ENCODE measurements at regions not wholly inside any gene's neighbourhood (a gene's known extent, or its start where the extent isn't known, plus 50 kb on each side); places are given as distances from the start of the nearest gene placed in this dataset.

DNA sequence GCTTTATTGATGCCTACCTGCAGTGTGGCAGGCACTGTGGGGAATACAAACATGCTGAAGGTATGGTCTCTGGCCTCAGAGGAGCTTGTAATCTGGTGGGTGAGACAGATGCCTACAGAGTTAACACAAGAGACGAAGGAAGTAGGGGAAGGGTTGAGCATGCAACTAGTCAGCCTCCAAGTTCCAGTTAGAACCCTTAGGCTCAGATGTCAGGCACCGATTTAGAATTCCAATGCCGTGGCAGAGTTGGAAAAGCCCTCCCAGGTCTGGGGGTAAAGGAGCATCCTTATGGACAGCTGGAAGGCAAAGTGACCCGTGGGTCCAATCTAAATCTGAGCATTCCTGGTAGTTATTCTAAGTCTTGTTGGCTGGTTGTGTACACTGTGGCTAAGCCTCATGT, 132.9 kb upstream of the GJB5 start:
- ChIA-PET POLR2A (no interaction called here), CTCF (no interaction called here)
- H3K27ac ChIP-seq (ENCODE audit: extremely low read depth, low read depth, low read length), result no peak overlapping the region
- no peak overlapping the region for H3K4me3 ChIP-seq (ENCODE audit: low read depth, low read length)
- no peaks in the 10 kb centered on the region for H3K36me3 ChIP-seq (ENCODE audit: control insufficient read depth in 2 of 2, insufficient read depth in 1 of 2, low read length in 2 of 2)
- H3K9me3 ChIP-seq (ENCODE audit: control insufficient read depth, insufficient read depth, low read depth, low read length), result no peaks in the 10 kb centered on the region
- TF ChIP-seq, protein P1, sequence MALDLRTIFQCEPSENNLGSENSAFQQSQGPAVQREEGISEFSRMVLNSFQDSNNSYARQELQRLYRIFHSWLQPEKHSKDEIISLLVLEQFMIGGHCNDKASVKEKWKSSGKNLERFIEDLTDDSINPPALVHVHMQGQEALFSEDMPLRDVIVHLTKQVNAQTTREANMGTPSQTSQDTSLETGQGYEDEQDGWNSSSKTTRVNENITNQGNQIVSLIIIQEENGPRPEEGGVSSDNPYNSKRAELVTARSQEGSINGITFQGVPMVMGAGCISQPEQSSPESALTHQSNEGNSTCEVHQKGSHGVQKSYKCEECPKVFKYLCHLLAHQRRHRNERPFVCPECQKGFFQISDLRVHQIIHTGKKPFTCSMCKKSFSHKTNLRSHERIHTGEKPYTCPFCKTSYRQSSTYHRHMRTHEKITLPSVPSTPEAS (tag by site-specific recombination; IDR thresholded peaks at IDR 0.05), result no peak
- TF ChIP-seq GLI2 (tag by site-specific recombination; IDR thresholded peaks at IDR 0.05; ENCODE audit: borderline replicate concordance, low read depth), result no peak
- peaks cover 4% of the 10 kb centered on the region; the same call in 1 of the 2 replicates for H3K4me1 ChIP-seq (ENCODE audit: control insufficient read depth, insufficient read depth, low read length)

DNA sequence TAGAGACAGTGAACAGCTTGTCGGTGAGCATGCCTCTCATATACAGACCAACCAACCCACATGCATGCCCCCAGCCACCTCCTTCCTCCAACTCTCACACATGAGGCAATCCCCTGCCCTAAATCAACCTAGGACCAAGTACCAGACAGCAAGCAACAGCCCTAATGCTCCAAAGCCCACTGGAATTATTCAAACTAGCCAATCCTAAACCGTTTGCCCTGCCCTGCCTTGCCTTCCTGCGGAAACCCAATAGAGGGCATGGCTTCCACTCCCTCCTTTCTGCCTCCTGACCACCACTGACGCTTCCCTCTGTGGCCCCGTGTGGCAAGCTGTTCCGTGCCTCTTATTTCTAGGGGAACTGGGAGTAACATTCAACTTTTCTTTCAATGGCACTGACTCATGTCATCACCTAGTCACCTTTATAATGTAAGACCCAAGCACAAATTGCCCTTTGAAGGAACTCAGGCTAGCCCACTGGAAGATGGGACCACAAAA, 129.3 kb upstream of the GJB5 start:
- POLR2A ChIA-PET, result no interaction called here
- H3K36me3 ChIP-seq (ENCODE audit: control insufficient read depth in 2 of 2, insufficient read depth in 1 of 2, low read length in 2 of 2), result no peaks in the 10 kb centered on the region
- CTCF ChIA-PET, result interaction anchor here (2.5 kb wide), 1 partner anchor 117 kb away, joined by 7 read pairs; no protein-coding TSS in a partner anchor
- no peak for TF ChIP-seq ZNF621 (tag by site-specific recombination; IDR thresholded peaks at IDR 0.05)
- no peak for TF ChIP-seq BCL11B (tag by site-specific recombination; IDR thresholded peaks at IDR 0.05; ENCODE audit: low read depth)
- no peak for TF ChIP-seq ZNF302 (tag by site-specific recombination; IDR thresholded peaks at IDR 0.05; ENCODE audit: low read depth)
- no peak for TF ChIP-seq EGR2 (tag by site-specific recombination; IDR thresholded peaks at IDR 0.05; ENCODE audit: low read depth)
- no peak for TF ChIP-seq KLF9 (tag by site-specific recombination; IDR thresholded peaks at IDR 0.05; ENCODE audit: low read depth)
- TF ChIP-seq ZNF701 (tag by site-specific recombination; IDR thresholded peaks at IDR 0.05), result no peak
- no peak for TF ChIP-seq ZNF274 (IDR thresholded peaks at IDR 0.05; ENCODE audit: low read length)
- TF ChIP-seq ZNF274 (tag by site-specific recombination; IDR thresholded peaks at IDR 0.05; ENCODE audit: borderline replicate concordance), result no peak
- TF ChIP-seq, protein P2, sequence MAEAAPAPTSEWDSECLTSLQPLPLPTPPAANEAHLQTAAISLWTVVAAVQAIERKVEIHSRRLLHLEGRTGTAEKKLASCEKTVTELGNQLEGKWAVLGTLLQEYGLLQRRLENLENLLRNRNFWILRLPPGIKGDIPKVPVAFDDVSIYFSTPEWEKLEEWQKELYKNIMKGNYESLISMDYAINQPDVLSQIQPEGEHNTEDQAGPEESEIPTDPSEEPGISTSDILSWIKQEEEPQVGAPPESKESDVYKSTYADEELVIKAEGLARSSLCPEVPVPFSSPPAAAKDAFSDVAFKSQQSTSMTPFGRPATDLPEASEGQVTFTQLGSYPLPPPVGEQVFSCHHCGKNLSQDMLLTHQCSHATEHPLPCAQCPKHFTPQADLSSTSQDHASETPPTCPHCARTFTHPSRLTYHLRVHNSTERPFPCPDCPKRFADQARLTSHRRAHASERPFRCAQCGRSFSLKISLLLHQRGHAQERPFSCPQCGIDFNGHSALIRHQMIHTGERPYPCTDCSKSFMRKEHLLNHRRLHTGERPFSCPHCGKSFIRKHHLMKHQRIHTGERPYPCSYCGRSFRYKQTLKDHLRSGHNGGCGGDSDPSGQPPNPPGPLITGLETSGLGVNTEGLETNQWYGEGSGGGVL (tag by site-specific recombination; IDR thresholded peaks at IDR 0.05), result no peak
- no peak for TF ChIP-seq ZNF266 (tag by site-specific recombination; IDR thresholded peaks at IDR 0.05; ENCODE audit: low read depth)
- no peak for TF ChIP-seq GLI4 (tag by site-specific recombination; IDR thresholded peaks at IDR 0.05)
- TF ChIP-seq ZNF132 (tag by site-specific recombination; IDR thresholded peaks at IDR 0.05; ENCODE audit: borderline replicate concordance), result no peak
- TF ChIP-seq ZNF239 (tag by site-specific recombination; IDR thresholded peaks at IDR 0.05), result no peak
- TF ChIP-seq, protein P3, sequence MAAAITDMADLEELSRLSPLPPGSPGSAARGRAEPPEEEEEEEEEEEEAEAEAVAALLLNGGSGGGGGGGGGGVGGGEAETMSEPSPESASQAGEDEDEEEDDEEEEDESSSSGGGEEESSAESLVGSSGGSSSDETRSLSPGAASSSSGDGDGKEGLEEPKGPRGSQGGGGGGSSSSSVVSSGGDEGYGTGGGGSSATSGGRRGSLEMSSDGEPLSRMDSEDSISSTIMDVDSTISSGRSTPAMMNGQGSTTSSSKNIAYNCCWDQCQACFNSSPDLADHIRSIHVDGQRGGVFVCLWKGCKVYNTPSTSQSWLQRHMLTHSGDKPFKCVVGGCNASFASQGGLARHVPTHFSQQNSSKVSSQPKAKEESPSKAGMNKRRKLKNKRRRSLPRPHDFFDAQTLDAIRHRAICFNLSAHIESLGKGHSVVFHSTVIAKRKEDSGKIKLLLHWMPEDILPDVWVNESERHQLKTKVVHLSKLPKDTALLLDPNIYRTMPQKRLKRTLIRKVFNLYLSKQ (tag by site-specific recombination; IDR thresholded peaks at IDR 0.05; ENCODE audit: borderline replicate concordance), result no peak
- TF ChIP-seq SCRT1 (tag by site-specific recombination; IDR thresholded peaks at IDR 0.05; ENCODE audit: borderline replicate concordance), result no peak
- no peak for TF ChIP-seq ZNF521 (tag by site-specific recombination; IDR thresholded peaks at IDR 0.05)
- TF ChIP-seq ZNF623 (tag by site-specific recombination; IDR thresholded peaks at IDR 0.05), result no peak
- TF ChIP-seq ZNF184 (tag by site-specific recombination; IDR thresholded peaks at IDR 0.05), result no peak
- peaks cover 4% of the 10 kb centered on the region; the same call in 1 of the 2 replicates for H3K4me1 ChIP-seq (ENCODE audit: control insufficient read depth, insufficient read depth, low read length)
- no peaks in the 10 kb centered on the region for H3K9me3 ChIP-seq (ENCODE audit: control insufficient read depth, insufficient read depth, low read depth, low read length)
- no peak overlapping the region for H3K4me3 ChIP-seq (ENCODE audit: low read depth, low read length)
- no peak overlapping the region for H3K27ac ChIP-seq (ENCODE audit: extremely low read depth, low read depth, low read length)
